ENCODE measurements at regions not wholly inside any gene's neighbourhood (a gene's known extent, or its start where the extent isn't known, plus 50 kb on each side); places are given as distances from the start of the nearest gene placed in this dataset.

GRCh38 chr16:85555719-85556455 is 57.2 kb upstream of the GSE1 start:
- ATAC-seq (peak; percentile 8), DNase-seq (peak; percentile 76 to 77)

GRCh38 chr16:85556456-85557082 is 56.6 kb upstream of the GSE1 start:
- ATAC-seq: peak; percentile 4
- intact Hi-C loops (cut with DNase I, micrococcal nuclease): no loop called here
- peak in 1 of 2 donors; percentile 77 for DNase-seq

More at GRCh38 chr16:85555719-85556455, 57.2 kb upstream of the GSE1 start:
- intact Hi-C loops (cut with DNase I, micrococcal nuclease): no loop called here

GRCh38 chr16:85557083-85557970 is 55.8 kb upstream of the GSE1 start:
- DNase-seq (peak in 1 of 2 donors; percentile 71), ATAC-seq (peak; percentile 30)
- intact Hi-C loops (cut with DNase I, micrococcal nuclease): no loop called here

GRCh38 chr16:85557971-85558657 is 55.0 kb upstream of the GSE1 start:
- DNase-seq (peak; percentile 70 to 81), ATAC-seq (peak; percentile 66)
- intact Hi-C loops (cut with DNase I, micrococcal nuclease): no loop called here

- intact Hi-C loops (cut with DNase I, micrococcal nuclease): no loop called here
- no peak for DNase-seq
- ATAC-seq: no peak
Measured at GRCh38 chr16:85560932-85561247, 52.2 kb upstream of the GSE1 start.

- DNase-seq: no peak
- ATAC-seq: no peak
- intact Hi-C loops (cut with DNase I, micrococcal nuclease): no loop called here
Measured at GRCh38 chr16:85561248-85562092, 51.7 kb upstream of the GSE1 start.

GRCh38 chr16:85562093-85562786 is 50.9 kb upstream of the GSE1 start:
- no peak for ATAC-seq
- DNase-seq: no peak
- intact Hi-C loops (cut with DNase I, micrococcal nuclease): no loop called here

GRCh38 chr16:85563034-85563433 is 50.1 kb upstream of the GSE1 start:
- ATAC-seq (no peak), DNase-seq (no peak)
- intact Hi-C loops (cut with DNase I, micrococcal nuclease): no loop called here

Small RNA genes lying in the stretch of these regions (microRNA-seq; reads per million reads assigned to microRNA genes)
- gene MIR5093: 0 reads per million in 2 donors

Measured in left colon (tissue), 2 donors.